ENCODE measurements at regions not wholly inside any gene's neighbourhood (a gene's known extent, or its start where the extent isn't known, plus 50 kb on each side); places are given as distances from the start of the nearest gene placed in this dataset.

DNA sequence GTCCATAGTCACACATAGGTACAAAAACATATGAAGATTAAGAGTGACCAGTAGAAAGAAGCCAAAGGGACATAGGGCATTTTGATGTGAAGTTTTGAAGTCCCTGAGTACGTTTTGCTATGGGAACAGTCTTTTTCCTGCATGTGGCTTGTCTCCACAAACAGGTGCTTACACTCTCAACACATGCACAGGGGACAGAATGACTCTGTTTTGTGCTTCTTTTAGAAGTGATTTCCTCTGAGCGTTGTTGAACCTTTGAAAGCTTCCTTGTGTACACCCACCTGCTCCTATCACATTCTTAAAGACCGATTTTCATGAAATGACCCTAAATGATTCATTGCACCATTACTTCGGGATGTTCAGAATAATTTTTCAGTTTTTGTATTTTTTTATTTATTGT, 338.8 kb upstream of the CDH4 start:
- H3K9me3 ChIP-seq = no peaks in the 10 kb centered on the region
- no peak for DNase-seq (ENCODE audit: low spot score in 2 of 2)
- TF ChIP-seq, protein P1, sequence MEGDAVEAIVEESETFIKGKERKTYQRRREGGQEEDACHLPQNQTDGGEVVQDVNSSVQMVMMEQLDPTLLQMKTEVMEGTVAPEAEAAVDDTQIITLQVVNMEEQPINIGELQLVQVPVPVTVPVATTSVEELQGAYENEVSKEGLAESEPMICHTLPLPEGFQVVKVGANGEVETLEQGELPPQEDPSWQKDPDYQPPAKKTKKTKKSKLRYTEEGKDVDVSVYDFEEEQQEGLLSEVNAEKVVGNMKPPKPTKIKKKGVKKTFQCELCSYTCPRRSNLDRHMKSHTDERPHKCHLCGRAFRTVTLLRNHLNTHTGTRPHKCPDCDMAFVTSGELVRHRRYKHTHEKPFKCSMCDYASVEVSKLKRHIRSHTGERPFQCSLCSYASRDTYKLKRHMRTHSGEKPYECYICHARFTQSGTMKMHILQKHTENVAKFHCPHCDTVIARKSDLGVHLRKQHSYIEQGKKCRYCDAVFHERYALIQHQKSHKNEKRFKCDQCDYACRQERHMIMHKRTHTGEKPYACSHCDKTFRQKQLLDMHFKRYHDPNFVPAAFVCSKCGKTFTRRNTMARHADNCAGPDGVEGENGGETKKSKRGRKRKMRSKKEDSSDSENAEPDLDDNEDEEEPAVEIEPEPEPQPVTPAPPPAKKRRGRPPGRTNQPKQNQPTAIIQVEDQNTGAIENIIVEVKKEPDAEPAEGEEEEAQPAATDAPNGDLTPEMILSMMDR (IDR thresholded peaks at IDR 0.05) = no peak
- no peaks in the 10 kb centered on the region for H3K36me3 ChIP-seq
- H3K4me1 ChIP-seq = no peaks in the 10 kb centered on the region
- no peak overlapping the region for H3K27ac ChIP-seq
- no peaks in the 10 kb centered on the region for H3K27me3 ChIP-seq
- H3K4me3 ChIP-seq = no peak overlapping the region
- intact Hi-C loops (cut with DNase I) = no loop called here

DNA sequence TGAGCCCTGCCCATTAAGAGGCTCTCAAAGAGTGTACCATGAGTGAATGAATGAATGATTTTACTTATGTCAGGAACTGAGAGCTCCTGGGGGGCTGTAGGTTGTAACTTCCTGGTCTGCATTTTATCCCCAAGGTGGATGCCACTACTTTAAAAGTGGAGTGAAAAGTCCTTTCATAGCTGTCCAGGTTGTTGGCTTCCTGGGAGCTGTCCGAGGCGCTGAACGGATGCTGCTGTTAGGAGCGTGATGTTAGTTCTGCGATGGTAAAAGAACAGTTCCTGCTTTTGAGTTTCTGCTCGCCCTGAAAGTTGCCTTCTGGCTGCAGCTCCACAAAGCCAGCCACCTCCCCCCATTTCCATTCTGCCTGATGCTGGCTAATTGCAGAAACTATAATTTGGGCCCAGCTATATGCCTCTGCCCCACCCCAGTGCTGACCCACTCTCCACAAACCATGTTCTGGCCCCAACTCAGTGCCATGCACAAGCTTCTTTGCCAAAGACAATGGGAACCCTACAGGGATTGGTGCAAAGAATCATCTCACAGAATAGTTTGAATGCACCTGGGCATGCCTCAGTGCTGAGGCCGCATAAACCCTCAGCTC, 330.9 kb upstream of the CDH4 start:
- no peak for DNase-seq (ENCODE audit: low spot score in 2 of 2)
- Histone ChIP-seq H3K9me3 (no peaks in the 10 kb centered on the region), H3K27me3 (no peaks in the 10 kb centered on the region), H3K36me3 (no peaks in the 10 kb centered on the region), H3K27ac (no peak overlapping the region), H3K4me1 (no peaks in the 10 kb centered on the region), H3K4me3 (no peak overlapping the region)
- TF ChIP-seq, protein P1 (IDR thresholded peaks at IDR 0.05) = no peak
- intact Hi-C loops (cut with DNase I) = no loop called here

DNA sequence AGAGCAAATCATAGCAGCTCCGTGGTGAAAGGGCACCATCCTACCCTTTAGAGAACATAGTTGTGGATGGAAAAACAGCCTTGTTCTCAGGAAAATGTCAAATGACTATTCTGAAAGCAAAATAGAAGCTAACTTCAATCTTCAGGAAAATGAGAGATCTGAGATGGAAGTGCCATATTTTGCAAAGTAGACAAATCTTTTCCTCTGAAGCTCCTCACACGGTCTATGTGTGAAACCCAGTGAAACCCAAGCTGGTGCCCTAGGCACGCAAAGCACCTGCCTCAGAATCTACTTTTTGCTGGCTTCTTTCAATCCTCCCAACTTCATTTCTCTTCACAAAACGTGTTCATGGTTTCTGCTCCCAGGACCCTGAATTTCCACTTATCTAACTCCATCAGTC, 325.2 kb upstream of the CDH4 start:
- no peak for DNase-seq (ENCODE audit: low spot score in 2 of 2)
- no peaks in the 10 kb centered on the region for H3K27me3 ChIP-seq
- intact Hi-C loops (cut with DNase I) = no loop called here

DNA sequence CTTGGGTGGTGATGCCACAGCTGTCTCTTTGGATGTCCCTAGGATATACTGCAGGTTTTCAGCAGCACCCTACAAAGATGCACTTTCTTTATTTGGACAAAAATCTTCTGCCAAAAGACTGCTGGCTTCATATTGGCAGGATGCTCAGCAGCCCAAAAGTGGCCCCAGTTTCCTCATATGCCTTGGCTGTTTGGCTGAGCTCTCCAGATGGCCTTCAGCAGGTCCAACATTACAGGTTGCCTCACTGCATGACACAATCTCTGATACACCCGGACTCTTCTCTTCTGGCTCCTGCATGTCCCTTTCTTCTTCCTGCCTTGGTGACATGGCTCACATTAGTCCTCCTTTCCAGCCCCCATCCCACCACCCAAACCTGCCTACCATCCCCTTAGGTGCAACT, 323.7 kb upstream of the CDH4 start:
- Histone ChIP-seq H3K36me3 (no peaks in the 10 kb centered on the region), H3K4me3 (no peak overlapping the region), H3K27ac (no peak overlapping the region), H3K27me3 (no peaks in the 10 kb centered on the region), H3K4me1 (no peaks in the 10 kb centered on the region), H3K9me3 (no peaks in the 10 kb centered on the region)
- no peak for DNase-seq (ENCODE audit: low spot score in 2 of 2)
- intact Hi-C loops (cut with DNase I) = no loop called here
- TF ChIP-seq, protein P1 (IDR thresholded peaks at IDR 0.05) = no peak

More for the DNA sequence above, 325.2 kb upstream of the CDH4 start:
- H3K9me3 ChIP-seq = no peaks in the 10 kb centered on the region
- no peaks in the 10 kb centered on the region for H3K36me3 ChIP-seq
- H3K4me3 ChIP-seq = no peak overlapping the region
- TF ChIP-seq, protein P1 (IDR thresholded peaks at IDR 0.05) = no peak
- no peak overlapping the region for H3K27ac ChIP-seq
- H3K4me1 ChIP-seq = no peaks in the 10 kb centered on the region

DNA sequence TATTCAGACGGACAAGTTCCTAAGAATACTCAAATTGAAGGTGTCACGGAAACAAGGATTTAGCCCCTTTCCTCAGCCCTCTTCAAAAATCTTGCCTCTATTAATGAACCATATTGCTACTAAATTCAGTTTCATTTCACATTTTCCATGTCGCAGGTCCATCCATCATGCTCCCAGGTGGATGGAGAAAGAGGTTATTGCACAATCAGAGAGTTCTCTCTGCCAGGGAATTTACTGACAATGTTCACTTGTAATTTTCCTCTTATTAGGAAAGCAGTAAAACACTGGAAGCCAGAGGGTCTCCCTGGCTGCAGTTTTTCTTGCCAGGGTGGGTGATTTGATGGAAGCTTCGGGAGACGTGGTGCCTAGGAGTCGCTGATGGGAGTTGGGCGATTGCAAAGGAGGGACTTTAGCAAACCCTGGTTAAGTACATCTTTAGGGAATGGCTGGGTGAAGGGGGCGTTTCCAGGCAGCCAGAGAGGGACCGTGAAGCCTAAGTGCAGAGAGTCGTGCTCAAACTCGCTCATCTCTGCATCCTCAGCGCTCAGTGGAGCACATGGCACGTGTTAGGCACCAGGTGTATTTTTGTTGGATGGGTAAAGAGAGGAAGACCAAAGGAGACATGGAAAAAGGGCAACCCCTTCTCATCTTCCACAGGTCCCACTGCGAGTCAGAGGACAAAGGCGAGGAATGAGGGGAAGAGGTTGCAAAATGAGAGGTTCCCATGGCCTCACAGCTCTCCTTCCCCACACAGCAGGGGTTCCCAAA, 321.9 kb upstream of the CDH4 start:
- no peak for DNase-seq (ENCODE audit: low spot score in 2 of 2)
- TF ChIP-seq, protein P1 (IDR thresholded peaks at IDR 0.05) = no peak
- intact Hi-C loops (cut with DNase I) = no loop called here
- H3K36me3 ChIP-seq = no peaks in the 10 kb centered on the region
- H3K4me3 ChIP-seq = no peak overlapping the region
- H3K27ac ChIP-seq = no peak overlapping the region
- no peaks in the 10 kb centered on the region for H3K4me1 ChIP-seq
- H3K27me3 ChIP-seq = no peaks in the 10 kb centered on the region
- H3K9me3 ChIP-seq = no peaks in the 10 kb centered on the region

Data from ascending aorta (tissue), 2 donors.